Activated CD8-positive, alpha-beta memory T cell treated with anti-CD3 and anti-CD28 coated beads for 4 hours (primary cell): ENCODE measurements at regions not wholly inside any gene's neighbourhood (a gene's known extent, or its start where the extent isn't known, plus 50 kb on each side); places are given as distances from the start of the nearest gene placed in this dataset.
"Not testable (repeated sequence)": the region's sequence is repeated elsewhere in the genome, so short reads cannot be mapped to it uniquely, and the experiment has no call there.

Experiments
- DNase-seq, 2 donors: peaks; one replicate each; pipeline ENCODE4 v3.0.0-alpha.2; 2020; ENCODE audit warnings: low read depth in 2 of 2

- DNase-seq, result no peak
Observed at GRCh38 chr5:108588323-108588722, 159.4 kb upstream of the FER start.

GRCh38 chr5:108587821-108588220 is 159.9 kb upstream of the FER start:
- no peak for DNase-seq

- DNase-seq, result no peak
Observed at GRCh38 chr5:108581026-108581425, 166.7 kb upstream of the FER start.

DNA sequence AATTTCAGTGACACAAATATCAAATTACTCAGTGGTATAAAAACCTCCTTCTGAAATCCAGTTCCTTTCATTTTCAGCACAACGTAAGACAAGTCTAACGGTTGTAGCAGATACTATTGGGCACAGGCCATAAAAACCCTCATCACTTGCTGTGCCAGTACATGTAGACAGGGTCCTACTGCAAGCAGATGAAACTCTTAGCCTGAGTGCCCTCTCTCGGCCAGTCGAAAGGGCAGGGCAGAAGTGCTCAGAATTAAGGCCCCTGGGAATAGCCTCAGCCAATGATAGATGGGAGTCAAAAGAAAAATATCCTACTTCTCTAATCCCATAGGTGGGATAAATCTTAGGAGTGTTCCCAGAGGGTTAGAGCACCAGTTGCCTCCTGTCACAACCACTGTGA is 168.5 kb upstream of the FER start:
- DNase-seq, result no peak

DNA sequence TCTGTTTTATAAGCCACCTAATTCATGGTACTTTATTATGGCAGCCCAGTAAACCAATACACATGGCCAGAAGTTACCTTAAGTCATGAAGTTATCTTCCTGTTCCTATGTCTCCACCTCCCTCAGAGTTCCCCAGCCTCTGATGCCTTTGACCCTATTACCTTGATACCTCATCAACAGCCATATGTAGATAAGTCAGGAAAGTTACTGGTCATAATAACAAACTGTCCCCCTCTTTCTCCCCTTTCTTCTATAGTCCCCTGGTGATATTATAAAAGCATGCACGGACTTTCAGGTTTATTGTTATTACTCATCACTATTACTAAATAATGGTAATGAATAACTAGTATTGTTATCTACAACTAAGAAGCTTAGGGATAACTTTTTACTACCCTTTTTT is 168.9 kb upstream of the FER start:
- no peak for DNase-seq

GRCh38 chr5:108567429-108567828 is 180.3 kb upstream of the FER start:
- no peak for DNase-seq

- DNase-seq, result no peak
Observed at GRCh38 chr5:108564441-108564840, 182.5 kb upstream of the FBXL17 start.

DNA sequence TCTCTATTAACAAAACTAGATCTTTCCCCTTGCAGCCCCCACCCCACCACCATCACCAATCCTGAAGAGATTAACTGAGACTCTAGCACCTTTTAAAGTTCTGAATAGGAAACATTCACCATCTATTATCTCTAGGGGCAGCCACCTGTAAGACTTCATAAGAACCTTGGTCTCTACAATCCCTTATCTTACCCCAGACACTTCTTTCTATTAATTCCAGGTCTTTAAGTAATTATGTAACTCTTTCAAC is 180.2 kb upstream of the FBXL17 start:
- no peak for DNase-seq

- no peak for DNase-seq
Observed at GRCh38 chr5:108561416-108562204, 179.7 kb upstream of the FBXL17 start.

DNA sequence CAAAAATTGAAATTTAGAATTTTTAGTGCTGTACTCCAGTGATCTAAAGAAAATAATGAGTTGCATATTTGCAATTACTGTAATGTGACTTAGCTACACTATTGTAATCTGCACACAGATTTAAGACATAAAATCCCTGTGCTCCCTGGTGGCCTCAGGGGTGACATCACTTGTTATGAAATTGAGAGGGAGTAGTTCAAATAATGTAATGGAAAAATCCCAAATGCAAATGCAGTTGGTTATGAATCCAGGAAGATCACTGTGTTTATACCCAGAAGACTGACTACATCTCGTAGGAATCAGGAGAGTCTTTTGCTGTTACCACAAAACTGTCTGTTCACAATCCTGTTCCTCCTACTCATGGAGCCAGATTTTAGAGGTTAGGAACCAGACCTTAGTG is 178.7 kb upstream of the FBXL17 start:
- no peak for DNase-seq

GRCh38 chr5:108560166-108560565 is 178.3 kb upstream of the FBXL17 start:
- DNase-seq, result no peak

DNA sequence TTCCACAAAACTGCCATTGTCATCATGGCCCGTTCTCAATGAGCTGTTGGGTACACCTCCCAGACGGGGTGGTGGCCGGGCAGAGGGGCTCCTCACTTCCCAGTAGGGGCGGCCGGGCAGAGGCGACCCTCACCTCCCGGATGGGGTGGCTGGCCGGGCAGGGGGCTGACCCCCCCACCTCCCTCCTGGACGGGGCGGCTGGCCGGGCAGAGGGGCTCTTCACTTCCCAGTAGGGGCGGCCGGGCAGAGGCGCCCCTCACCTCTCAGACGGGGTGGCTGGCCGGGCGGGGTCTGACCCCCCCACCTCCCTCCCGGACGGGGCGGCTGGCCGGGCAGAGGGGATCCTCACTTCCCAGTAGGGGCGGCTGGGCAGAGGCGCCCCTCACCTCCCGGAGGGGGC is 176.9 kb upstream of the FBXL17 start:
- not testable (repeated sequence) for DNase-seq

DNA sequence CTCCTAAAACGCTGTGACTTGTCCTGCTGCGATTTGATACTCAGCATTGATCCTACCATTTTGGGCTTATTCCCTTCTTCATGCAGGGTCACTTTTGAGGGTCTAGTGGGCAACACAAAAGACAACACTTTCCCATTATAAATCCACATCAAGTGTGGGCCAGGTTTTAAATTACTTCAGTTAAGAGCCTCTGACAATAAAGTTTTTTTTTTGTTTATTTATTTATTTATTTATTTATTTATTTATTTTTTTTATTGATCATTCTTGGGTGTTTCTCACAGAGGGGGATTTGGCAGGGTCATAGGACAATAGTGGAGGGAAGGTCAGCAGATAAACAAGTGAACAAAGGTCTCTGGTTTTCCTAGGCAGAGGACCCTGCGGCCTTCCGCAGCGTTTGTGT is 176.2 kb upstream of the FBXL17 start:
- DNase-seq, result not testable (repeated sequence)

DNA sequence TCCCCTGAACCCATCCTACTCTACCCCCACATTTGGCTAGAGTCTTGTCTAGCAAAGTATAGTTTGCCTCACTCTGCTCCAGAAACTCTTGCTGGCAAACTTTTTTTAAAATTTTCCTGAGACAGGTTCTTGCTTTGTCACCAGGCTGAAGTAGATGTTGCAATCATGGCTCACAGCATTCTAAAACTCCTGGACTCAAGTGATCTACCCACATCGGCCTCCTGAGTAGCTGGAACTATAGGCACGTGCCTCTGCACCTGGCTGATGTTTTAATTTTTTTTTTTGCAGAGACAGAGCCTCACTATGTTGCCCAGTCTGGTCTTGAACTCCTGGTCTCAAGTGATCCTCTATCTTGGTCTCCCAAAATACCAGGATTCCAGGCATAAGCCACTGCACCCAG is 175.8 kb upstream of the FBXL17 start:
- DNase-seq, result no peak

DNA sequence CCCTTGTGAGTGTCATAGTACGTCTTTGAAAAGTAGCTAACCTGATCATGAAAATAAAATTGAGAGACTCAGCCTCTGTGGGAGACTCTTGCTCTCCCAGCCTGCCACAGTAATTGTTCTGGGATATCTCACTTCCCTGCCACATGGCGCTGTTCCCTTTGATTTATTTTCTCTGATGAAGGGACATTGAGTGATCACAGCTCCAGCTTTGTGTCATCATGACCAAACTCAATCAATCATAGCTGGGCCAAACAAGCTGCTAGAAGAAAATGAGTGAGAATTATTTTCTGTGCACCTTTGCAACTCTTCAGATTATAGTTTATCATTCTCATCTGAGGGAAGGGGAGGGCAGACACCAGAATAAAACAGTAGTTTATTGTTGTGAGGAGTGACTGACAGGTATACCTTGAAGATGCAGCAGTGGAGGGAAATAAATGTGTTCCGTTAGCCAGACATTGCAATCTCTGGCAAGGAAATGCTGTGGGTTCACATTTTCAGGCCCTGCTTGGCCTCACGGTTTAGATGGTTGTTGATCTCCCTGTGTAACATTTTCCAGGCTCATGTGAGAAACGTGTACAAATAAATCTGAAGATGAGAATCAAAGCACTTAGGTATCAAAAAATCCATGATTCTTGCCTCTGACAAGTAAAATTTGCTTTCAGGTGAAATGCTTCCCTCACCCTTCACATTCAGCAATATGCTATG is 174.7 kb upstream of the FBXL17 start:
- DNase-seq, result no peak

DNA sequence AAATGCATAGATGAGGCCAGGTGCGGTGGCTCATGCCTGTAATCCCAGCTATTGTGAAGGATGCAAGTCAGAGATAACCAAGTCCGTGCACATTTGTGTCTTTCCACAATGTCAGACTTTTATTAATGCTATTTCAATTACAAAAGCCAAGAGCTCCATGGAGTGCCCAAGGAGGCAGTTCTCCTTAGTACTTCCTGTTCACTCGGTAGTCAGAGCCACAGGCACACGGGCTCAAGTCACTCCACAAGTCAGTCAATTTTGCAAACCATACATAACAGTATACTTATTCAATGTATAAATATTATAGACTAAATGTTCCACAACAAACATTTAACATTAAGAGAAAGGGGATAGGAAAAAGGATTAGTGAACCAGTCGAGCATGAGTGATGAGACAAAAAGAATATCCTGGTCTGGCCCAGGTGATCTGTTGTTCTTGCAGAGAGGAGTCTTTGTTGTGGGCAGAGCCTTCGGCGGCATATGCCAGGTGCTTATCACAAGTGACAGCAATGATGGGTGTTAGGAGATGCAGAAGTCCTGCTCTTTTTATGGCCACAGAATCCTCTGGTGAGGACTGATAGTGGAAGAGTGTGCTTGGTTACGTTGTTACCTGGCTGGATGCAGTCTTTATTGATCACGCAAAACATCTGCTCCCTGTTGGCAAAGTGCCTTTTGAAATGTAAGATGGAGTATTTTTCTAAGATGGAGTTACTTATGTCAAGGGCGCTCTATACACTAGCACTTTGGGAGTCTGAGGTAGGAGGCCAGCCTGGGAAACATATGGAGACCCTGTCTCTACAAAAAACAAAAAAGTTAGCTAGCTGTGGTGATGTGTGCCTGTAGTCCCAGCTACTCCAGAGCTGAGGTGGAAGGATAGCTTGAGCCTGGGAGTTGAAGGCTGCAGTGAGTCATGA is 167.0 kb upstream of the FBXL17 start:
- DNase-seq, result no peak

DNA sequence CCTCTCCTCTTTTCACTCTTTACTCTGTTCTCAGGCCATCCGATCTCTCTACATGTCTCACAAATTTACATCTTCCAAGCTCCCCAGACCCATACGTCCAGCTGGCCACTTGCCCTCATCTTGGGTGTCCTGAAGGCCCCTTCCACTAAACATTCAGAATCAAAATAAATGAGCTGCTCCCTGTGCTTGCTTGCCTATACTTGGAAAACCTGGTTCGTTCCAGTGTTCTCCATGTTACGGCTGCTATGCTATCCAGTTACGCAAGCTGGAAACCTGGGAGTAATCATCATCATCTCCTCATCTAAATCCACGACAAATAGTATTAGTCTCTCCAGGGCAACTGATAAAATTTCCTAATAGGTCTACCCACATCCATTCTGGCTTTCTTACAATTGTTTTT is 165.0 kb upstream of the FBXL17 start:
- DNase-seq, result no peak

- DNase-seq, result no peak
Observed at GRCh38 chr5:108545301-108545700, 163.4 kb upstream of the FBXL17 start.

GRCh38 chr5:108543486-108543885 is 161.6 kb upstream of the FBXL17 start:
- DNase-seq, result no peak

- DNase-seq, result no peak
Observed at GRCh38 chr5:108541836-108542235, 159.9 kb upstream of the FBXL17 start.

DNA sequence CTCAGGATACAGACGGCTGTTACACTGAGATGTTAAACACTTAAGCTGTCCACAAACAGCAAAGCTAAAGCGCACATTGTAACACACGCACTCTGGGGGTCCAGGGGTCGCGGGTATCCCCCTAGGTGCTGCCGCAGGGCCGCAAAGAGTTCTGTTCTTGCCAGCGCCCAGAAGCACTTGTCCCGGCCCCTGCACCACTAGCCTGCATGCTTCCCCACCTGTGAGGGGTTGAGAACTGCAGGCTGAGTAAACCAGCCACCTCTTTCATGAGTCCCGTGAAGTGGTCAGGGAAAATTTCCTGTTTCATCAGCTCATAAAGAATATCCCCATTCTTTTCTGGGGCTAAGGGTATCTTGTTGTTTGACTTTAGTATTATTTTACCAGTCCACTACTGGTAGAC is 154.4 kb upstream of the FBXL17 start:
- DNase-seq, result no peak

DNA sequence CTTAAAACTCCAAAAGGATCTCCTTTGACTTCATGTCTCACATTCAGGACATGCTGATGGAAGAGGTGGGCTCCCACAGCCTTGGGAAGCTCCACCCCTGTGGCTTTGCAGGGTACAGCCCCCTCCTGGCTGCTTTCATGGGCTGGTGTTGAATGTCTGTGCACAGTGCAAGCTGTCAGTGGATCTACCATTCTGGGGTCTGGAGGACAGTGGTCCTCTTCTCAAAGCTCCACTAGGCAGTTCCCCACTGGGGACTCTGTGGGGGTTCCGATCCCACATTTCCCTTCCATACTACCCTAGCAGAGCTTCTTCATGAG is 150.2 kb upstream of the FBXL17 start:
- DNase-seq, result not testable (repeated sequence)
